HEK293 (cell line): ENCODE measurements at regions not wholly inside any gene's neighbourhood (a gene's known extent, or its start where the extent isn't known, plus 50 kb on each side); places are given as distances from the start of the nearest gene placed in this dataset.
A peak's percentile ranks its signal among the peaks of the same experiment; 100 is the strongest.

Experiments used
- CTCF ChIA-PET: fragments of 350-600 bp; formaldehyde crosslinking; extraction: SDS; loops from one replicate; lab custom pipeline; 2021; ENCODE audit warnings: antibody characterized with exemption; lab: Yijun Ruan, JAX
- POLR2A ChIA-PET: fragments of 300-600 bp; formaldehyde crosslinking; extraction: SDS; loops from one replicate; lab custom pipeline; 2020; ENCODE audit warnings: antibody characterized with exemption, inconsistent platforms; lab: Yijun Ruan, JAX
- H3K27ac ChIP-seq: fragments of 200-500 bp; sonication (Bioruptor generic); 2 replicates; pipeline ENCODE4 v1.5.1; 2014; ENCODE audit warnings: low read depth, low read length, control low read depth, inconsistent platforms; ENCODE audit errors: extremely low read depth
- H3K36me3 ChIP-seq, 2 experiments: fragments of 200-500 bp in 1 of 2; sonication (Bioruptor generic) in 1 of 2; 1 replicate in 1 of 2; 2 replicates in 1 of 2; pipeline ENCODE4 v1.5.1; 2014 to 2017; ENCODE audit warnings: inconsistent platforms in 2 of 2, low read length in 2 of 2; ENCODE audit not compliant: control insufficient read depth in 2 of 2, insufficient read depth in 1 of 2
- H3K4me1 ChIP-seq: fragments of 200-500 bp; sonication (Bioruptor generic); 2 replicates; pipeline ENCODE4 v1.5.1; 2014; ENCODE audit warnings: mild to moderate bottlenecking, low read length, inconsistent platforms; ENCODE audit not compliant: control insufficient read depth, insufficient read depth
- H3K4me3 ChIP-seq: 2 replicates; pipeline ENCODE4 v1.5.1; 2011; ENCODE audit warnings: low read depth, mild to moderate bottlenecking, control low read depth, low read length, moderate library complexity
- H3K9me3 ChIP-seq: fragments of 200-500 bp; sonication (Bioruptor generic); 2 replicates; pipeline ENCODE4 v1.5.1; 2014; ENCODE audit warnings: low read depth, low read length, inconsistent platforms; ENCODE audit not compliant: control insufficient read depth, insufficient read depth
- GLIS2 ChIP-seq: fragments of 450-650 bp; formaldehyde crosslinking; IDR thresholded peaks from 2 replicates; pipeline ENCODE4 v1.5.1; 2016; ENCODE audit warnings: missing biosample characterization, missing genetic modification characterization
- HOXD13 ChIP-seq: sonication (generic); formaldehyde crosslinking; IDR thresholded peaks from 2 replicates; pipeline ENCODE4 v1.8.0; 2022; ENCODE audit warnings: missing genetic modification reagents, borderline replicate concordance
- KLF16 ChIP-seq: fragments of 450-650 bp; formaldehyde crosslinking; IDR thresholded peaks from 2 replicates; pipeline ENCODE4 v1.5.1; 2017; ENCODE audit warnings: missing biosample characterization, missing genetic modification characterization
- KLF8 ChIP-seq: fragments of 450-650 bp; formaldehyde crosslinking; IDR thresholded peaks from 2 replicates; pipeline ENCODE4 v1.5.1; 2016; ENCODE audit warnings: missing biosample characterization, missing genetic modification characterization
- SP7 ChIP-seq: fragments of 450-650 bp; formaldehyde crosslinking; IDR thresholded peaks from 2 replicates; pipeline ENCODE4 v1.5.1; 2016; ENCODE audit warnings: missing biosample characterization, missing genetic modification characterization
- TCF7L2 ChIP-seq: IDR thresholded peaks from 2 replicates; pipeline ENCODE4 v1.6.1; 2011; ENCODE audit warnings: low read depth, mild to moderate bottlenecking, inconsistent platforms, low read length, moderate library complexity, borderline replicate concordance
- ZNF366 ChIP-seq: fragments of 450-650 bp; formaldehyde crosslinking; conservative IDR thresholded peaks from 2 replicates; pipeline ENCODE4 v1.5.1; 2016; ENCODE audit warnings: missing biosample characterization, missing genetic modification characterization
- ZNF426 ChIP-seq: fragments of 450-650 bp; formaldehyde crosslinking; IDR thresholded peaks from 2 replicates; pipeline ENCODE4 v1.5.1; 2017; ENCODE audit warnings: missing biosample characterization, missing genetic modification characterization, mild to moderate bottlenecking, inconsistent platforms, moderate library complexity
- ZNF433 ChIP-seq: fragments of 450-650 bp; formaldehyde crosslinking; IDR thresholded peaks from 2 replicates; pipeline ENCODE4 v1.5.1; 2016; ENCODE audit warnings: missing biosample characterization, missing genetic modification characterization, low read depth
- ZNF560 ChIP-seq: fragments of 450-650 bp; formaldehyde crosslinking; IDR thresholded peaks from 2 replicates; pipeline ENCODE4 v1.5.1; 2017; ENCODE audit warnings: missing biosample characterization, missing genetic modification characterization, borderline replicate concordance
- ZNF623 ChIP-seq: fragments of 450-650 bp; formaldehyde crosslinking; IDR thresholded peaks from 2 replicates; pipeline ENCODE4 v1.5.1; 2016; ENCODE audit warnings: missing biosample characterization, missing genetic modification characterization
- ZXDB ChIP-seq: fragments of 450-650 bp; formaldehyde crosslinking; IDR thresholded peaks from 2 replicates; pipeline ENCODE4 v1.5.1; 2016; ENCODE audit warnings: missing biosample characterization, missing genetic modification characterization
- TF ChIP-seq, protein P1 (sequence below): sonication (generic); formaldehyde crosslinking; IDR thresholded peaks from 2 replicates; pipeline ENCODE4 v1.8.1; 2022; ENCODE audit warnings: mild to moderate bottlenecking, moderate library complexity, missing genetic modification reagents
- TF ChIP-seq, protein P2 (sequence below): fragments of 450-650 bp; IDR thresholded peaks from 2 replicates; pipeline ENCODE4 v1.5.1; 2018; ENCODE audit warnings: missing biosample characterization, mild to moderate bottlenecking, missing genetic modification characterization
- TF ChIP-seq, protein P3 (sequence below): fragments of 450-650 bp; formaldehyde crosslinking; IDR thresholded peaks from 2 replicates; pipeline ENCODE4 v1.5.1; 2017; ENCODE audit warnings: missing biosample characterization, missing genetic modification characterization
- TF ChIP-seq, protein P4 (sequence below): fragments of 450-650 bp; formaldehyde crosslinking; IDR thresholded peaks from 2 replicates; pipeline ENCODE4 v1.5.1; 2016; ENCODE audit warnings: missing biosample characterization, missing genetic modification characterization, borderline replicate concordance
- TF ChIP-seq, protein P5 (sequence below): fragments of 450-650 bp; formaldehyde crosslinking; IDR thresholded peaks from 2 replicates; pipeline ENCODE4 v1.5.1; 2017; ENCODE audit warnings: missing biosample characterization, missing genetic modification characterization
- TF ChIP-seq, protein P6 (sequence below): fragments of 450-650 bp; formaldehyde crosslinking; IDR thresholded peaks from 2 replicates; pipeline ENCODE4 v1.5.1; 2016; ENCODE audit warnings: missing biosample characterization, missing genetic modification characterization

DNA sequence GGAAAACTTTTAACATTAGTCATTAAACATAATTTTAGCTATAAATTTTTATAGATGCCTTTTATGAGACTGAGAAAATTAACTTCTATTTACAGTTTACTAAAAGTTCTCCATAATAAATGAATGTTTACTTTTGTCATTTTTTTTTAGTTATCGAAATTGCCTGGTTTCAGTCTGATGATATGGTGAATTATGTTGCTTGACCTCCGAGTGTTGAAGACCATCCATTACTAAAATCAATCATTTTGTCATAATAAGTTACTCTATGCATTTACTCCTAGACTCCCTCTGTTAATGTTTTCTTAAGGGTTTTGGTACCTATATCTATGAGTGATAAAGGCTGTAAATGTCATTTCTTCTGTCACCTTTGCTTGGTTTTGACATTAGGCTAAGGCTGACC is 516.0 kb upstream of the ROBO1 start:
- H3K4me1 ChIP-seq, result no peaks in the 10 kb centered on the region
- no peaks in the 10 kb centered on the region for H3K9me3 ChIP-seq
- H3K27ac ChIP-seq, result no peak overlapping the region
- H3K4me3 ChIP-seq, result no peak overlapping the region
- CTCF ChIA-PET, result no interaction called here
- POLR2A ChIA-PET, result no interaction called here
- TF ChIP-seq ZXDB (tag by site-specific recombination), result no peak
- no peak for TF ChIP-seq KLF8 (tag by site-specific recombination)
- 0 out of 2 replicates have a peak, but pooled peaks have one; percentile 24 for TF ChIP-seq TCF7L2
- H3K36me3 ChIP-seq, result no peaks in the 10 kb centered on the region

DNA sequence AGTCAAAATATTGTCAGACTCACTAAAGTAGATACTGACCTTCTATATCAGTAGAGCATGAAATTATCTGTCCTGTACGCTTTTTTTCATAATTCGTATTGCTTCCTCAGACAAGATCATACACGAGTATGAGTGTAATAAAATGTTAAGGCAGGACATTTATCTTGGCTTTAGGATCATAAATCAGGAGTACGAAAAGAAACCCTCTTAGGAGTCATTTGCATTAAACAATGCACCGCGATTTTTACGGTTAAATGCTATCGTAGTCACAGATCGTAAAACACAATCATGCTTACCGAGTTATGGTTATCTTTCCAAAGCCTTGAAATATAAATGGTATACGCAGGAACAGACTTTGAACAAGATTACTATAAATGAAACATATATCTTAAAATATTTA is 510.3 kb upstream of the ROBO1 start:
- no peak overlapping the region for H3K4me3 ChIP-seq
- TF ChIP-seq ZNF433 (tag by site-specific recombination) (no peak), TCF7L2 (peak; percentile 17; the same call in 1 of the 2 replicates)
- H3K27ac ChIP-seq, result no peak overlapping the region
- ChIA-PET POLR2A (no interaction called here), CTCF (no interaction called here)
- no peaks in the 10 kb centered on the region for H3K9me3 ChIP-seq
- no peaks in the 10 kb centered on the region for H3K36me3 ChIP-seq
- no peaks in the 10 kb centered on the region for H3K4me1 ChIP-seq

DNA sequence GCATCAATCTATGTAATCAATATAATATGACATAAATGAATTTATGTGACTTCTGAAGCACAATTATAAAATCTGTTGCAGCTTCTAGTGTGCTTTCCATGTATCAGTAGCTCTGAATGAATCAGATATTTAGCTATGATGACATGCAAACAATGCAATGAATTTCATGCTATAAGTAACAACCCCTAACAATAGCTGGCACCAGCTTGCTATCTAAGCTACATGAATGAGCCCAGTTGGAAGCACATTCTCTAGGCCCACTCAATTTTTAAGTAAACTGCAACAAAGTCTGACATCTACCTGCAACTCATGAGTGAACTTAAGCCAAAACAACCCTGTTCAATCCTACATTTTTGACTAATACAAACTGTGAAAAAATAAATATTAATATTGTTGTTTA is 507.3 kb upstream of the ROBO1 start:
- no peaks in the 10 kb centered on the region for H3K4me1 ChIP-seq
- CTCF ChIA-PET, result no interaction called here
- TF ChIP-seq ZNF426 (tag by site-specific recombination), result no peak
- TF ChIP-seq, protein P1, sequence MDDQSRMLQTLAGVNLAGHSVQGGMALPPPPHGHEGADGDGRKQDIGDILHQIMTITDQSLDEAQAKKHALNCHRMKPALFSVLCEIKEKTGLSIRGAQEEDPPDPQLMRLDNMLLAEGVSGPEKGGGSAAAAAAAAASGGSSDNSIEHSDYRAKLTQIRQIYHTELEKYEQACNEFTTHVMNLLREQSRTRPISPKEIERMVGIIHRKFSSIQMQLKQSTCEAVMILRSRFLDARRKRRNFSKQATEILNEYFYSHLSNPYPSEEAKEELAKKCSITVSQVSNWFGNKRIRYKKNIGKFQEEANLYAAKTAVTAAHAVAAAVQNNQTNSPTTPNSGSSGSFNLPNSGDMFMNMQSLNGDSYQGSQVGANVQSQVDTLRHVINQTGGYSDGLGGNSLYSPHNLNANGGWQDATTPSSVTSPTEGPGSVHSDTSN (CRISPR knock-in tag), result no peak
- no peak for TF ChIP-seq HOXD13 (CRISPR knock-in tag)
- TF ChIP-seq KLF16, result no peak
- TF ChIP-seq, protein P2, sequence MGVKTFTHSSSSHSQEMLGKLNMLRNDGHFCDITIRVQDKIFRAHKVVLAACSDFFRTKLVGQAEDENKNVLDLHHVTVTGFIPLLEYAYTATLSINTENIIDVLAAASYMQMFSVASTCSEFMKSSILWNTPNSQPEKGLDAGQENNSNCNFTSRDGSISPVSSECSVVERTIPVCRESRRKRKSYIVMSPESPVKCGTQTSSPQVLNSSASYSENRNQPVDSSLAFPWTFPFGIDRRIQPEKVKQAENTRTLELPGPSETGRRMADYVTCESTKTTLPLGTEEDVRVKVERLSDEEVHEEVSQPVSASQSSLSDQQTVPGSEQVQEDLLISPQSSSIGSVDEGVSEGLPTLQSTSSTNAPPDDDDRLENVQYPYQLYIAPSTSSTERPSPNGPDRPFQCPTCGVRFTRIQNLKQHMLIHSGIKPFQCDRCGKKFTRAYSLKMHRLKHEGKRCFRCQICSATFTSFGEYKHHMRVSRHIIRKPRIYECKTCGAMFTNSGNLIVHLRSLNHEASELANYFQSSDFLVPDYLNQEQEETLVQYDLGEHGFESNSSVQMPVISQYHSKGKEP (tag by site-specific recombination), result no peak
- TF ChIP-seq SP7, result no peak
- TF ChIP-seq, all 188 proteins: peak for 0
- H3K4me3 ChIP-seq, result no peak overlapping the region
- no peak overlapping the region for H3K27ac ChIP-seq
- H3K36me3 ChIP-seq, result no peaks in the 10 kb centered on the region
- POLR2A ChIA-PET, result no interaction called here
- no peaks in the 10 kb centered on the region for H3K9me3 ChIP-seq

DNA sequence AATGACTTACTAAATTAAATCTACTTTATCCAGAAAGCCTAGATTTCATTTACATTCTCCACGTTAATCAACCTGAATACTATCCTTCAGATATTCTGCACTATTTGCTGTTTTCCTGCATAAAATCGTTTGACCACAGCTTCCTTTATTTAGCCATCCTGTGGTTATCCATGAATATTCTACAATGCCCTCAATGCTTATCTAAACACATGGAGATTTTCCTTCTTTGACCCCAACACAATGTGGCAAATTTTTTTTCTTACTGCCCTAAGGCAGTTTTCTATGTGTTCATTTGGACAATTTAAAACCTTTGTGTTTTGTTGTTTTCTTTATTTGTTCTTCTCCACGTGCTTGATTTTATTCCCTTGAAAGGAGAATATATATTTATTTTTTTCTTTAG is 495.5 kb upstream of the ROBO1 start:
- Histone ChIP-seq H3K27ac (no peak overlapping the region), H3K4me1 (no peaks in the 10 kb centered on the region), H3K4me3 (no peak overlapping the region), H3K36me3 (no peaks in the 10 kb centered on the region), H3K9me3 (no peaks in the 10 kb centered on the region)
- POLR2A ChIA-PET, result no interaction called here
- CTCF ChIA-PET, result no interaction called here
- TF ChIP-seq, protein P3, sequence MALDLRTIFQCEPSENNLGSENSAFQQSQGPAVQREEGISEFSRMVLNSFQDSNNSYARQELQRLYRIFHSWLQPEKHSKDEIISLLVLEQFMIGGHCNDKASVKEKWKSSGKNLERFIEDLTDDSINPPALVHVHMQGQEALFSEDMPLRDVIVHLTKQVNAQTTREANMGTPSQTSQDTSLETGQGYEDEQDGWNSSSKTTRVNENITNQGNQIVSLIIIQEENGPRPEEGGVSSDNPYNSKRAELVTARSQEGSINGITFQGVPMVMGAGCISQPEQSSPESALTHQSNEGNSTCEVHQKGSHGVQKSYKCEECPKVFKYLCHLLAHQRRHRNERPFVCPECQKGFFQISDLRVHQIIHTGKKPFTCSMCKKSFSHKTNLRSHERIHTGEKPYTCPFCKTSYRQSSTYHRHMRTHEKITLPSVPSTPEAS (tag by site-specific recombination), result no peak
- TF ChIP-seq, protein P4, sequence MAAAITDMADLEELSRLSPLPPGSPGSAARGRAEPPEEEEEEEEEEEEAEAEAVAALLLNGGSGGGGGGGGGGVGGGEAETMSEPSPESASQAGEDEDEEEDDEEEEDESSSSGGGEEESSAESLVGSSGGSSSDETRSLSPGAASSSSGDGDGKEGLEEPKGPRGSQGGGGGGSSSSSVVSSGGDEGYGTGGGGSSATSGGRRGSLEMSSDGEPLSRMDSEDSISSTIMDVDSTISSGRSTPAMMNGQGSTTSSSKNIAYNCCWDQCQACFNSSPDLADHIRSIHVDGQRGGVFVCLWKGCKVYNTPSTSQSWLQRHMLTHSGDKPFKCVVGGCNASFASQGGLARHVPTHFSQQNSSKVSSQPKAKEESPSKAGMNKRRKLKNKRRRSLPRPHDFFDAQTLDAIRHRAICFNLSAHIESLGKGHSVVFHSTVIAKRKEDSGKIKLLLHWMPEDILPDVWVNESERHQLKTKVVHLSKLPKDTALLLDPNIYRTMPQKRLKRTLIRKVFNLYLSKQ (tag by site-specific recombination), result no peak
- TF ChIP-seq, protein P5, sequence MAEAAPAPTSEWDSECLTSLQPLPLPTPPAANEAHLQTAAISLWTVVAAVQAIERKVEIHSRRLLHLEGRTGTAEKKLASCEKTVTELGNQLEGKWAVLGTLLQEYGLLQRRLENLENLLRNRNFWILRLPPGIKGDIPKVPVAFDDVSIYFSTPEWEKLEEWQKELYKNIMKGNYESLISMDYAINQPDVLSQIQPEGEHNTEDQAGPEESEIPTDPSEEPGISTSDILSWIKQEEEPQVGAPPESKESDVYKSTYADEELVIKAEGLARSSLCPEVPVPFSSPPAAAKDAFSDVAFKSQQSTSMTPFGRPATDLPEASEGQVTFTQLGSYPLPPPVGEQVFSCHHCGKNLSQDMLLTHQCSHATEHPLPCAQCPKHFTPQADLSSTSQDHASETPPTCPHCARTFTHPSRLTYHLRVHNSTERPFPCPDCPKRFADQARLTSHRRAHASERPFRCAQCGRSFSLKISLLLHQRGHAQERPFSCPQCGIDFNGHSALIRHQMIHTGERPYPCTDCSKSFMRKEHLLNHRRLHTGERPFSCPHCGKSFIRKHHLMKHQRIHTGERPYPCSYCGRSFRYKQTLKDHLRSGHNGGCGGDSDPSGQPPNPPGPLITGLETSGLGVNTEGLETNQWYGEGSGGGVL (tag by site-specific recombination), result no peak
- TF ChIP-seq, protein P6, sequence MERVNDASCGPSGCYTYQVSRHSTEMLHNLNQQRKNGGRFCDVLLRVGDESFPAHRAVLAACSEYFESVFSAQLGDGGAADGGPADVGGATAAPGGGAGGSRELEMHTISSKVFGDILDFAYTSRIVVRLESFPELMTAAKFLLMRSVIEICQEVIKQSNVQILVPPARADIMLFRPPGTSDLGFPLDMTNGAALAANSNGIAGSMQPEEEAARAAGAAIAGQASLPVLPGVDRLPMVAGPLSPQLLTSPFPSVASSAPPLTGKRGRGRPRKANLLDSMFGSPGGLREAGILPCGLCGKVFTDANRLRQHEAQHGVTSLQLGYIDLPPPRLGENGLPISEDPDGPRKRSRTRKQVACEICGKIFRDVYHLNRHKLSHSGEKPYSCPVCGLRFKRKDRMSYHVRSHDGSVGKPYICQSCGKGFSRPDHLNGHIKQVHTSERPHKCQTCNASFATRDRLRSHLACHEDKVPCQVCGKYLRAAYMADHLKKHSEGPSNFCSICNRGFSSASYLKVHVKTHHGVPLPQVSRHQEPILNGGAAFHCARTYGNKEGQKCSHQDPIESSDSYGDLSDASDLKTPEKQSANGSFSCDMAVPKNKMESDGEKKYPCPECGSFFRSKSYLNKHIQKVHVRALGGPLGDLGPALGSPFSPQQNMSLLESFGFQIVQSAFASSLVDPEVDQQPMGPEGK (tag by site-specific recombination), result no peak
- TF ChIP-seq ZNF366 (tag by site-specific recombination), result no peak
- TF ChIP-seq ZNF623, result no peak
- no peak for TF ChIP-seq GLIS2
- no peak for TF ChIP-seq ZNF560 (tag by site-specific recombination)
